ENCODE measurements at regions not wholly inside any gene's neighbourhood (a gene's known extent, or its start where the extent isn't known, plus 50 kb on each side); places are given as distances from the start of the nearest gene placed in this dataset.
"Not testable (repeated sequence)": the region's sequence is repeated elsewhere in the genome, so short reads cannot be mapped to it uniquely, and the experiment has no call there.

GRCh38 chr3:98691897-98692296 lies 71.2 kb upstream of the ST3GAL6 start:
- Mint-ChIP-seq H3K4me3 (no peak overlapping the region), H3K27ac (no peak overlapping the region), H3K4me1 (no peaks in the 10 kb centered on the region), H3K9me3 (peaks cover 0 to 6% (median 0%) of the 10 kb centered on the region in 7 donors), H3K27me3 (peaks cover 4% of the 10 kb centered on the region), H3K36me3 (no peaks in the 10 kb centered on the region)
- Histone ChIP-seq H3K9me3 (ENCODE audit: control insufficient read depth in 2 of 2, low read length in 2 of 2) (no peaks in the 10 kb centered on the region), H3K36me3 (ENCODE audit: control insufficient read depth, insufficient read depth, low read length) (no peaks in the 10 kb centered on the region), H3K27me3 (ENCODE audit: control insufficient read depth, insufficient read depth, low read length) (no peaks in the 10 kb centered on the region), H3K4me1 (ENCODE audit: control insufficient read depth, insufficient read depth, low read length, poor library complexity, severe bottlenecking) (no peaks in the 10 kb centered on the region), H3K4me3 (ENCODE audit: low read depth, low read length) (no peak overlapping the region), H3K27ac (ENCODE audit: insufficient read depth, low read length, poor library complexity, severe bottlenecking) (no peak overlapping the region)
- ATAC-seq (ENCODE audit: low read depth in 2 of 2) (no peak), DNase-seq (no peak)

- Mint-ChIP-seq H3K27ac (no peak overlapping the region), H3K36me3 (no peaks in the 10 kb centered on the region)
- DNase-seq = no peak
Measured at GRCh38 chr3:98692787-98693473, 70.2 kb upstream of the ST3GAL6 start.

GRCh38 chr3:98695796-98696195 lies 67.3 kb upstream of the ST3GAL6 start:
- no peak overlapping the region for H3K4me3 Mint-ChIP-seq

More at GRCh38 chr3:98692787-98693473, 70.2 kb upstream of the ST3GAL6 start:
- H3K27me3 ChIP-seq (ENCODE audit: control insufficient read depth, insufficient read depth, low read length) = no peaks in the 10 kb centered on the region
- H3K27ac ChIP-seq (ENCODE audit: insufficient read depth, low read length, poor library complexity, severe bottlenecking) = no peak overlapping the region
- ATAC-seq (ENCODE audit: low read depth in 2 of 2) = no peak
- no peaks in the 10 kb centered on the region for H3K4me1 ChIP-seq (ENCODE audit: control insufficient read depth, insufficient read depth, low read length, poor library complexity, severe bottlenecking)
- no peaks in the 10 kb centered on the region for H3K9me3 ChIP-seq (ENCODE audit: control insufficient read depth in 2 of 2, low read length in 2 of 2)
- H3K36me3 ChIP-seq (ENCODE audit: control insufficient read depth, insufficient read depth, low read length) = no peaks in the 10 kb centered on the region
- no peak overlapping the region for H3K4me3 Mint-ChIP-seq
- H3K27me3 Mint-ChIP-seq = peaks cover 4% of the 10 kb centered on the region
- H3K9me3 Mint-ChIP-seq = no peaks in the 10 kb centered on the region
- no peaks in the 10 kb centered on the region for H3K4me1 Mint-ChIP-seq
- H3K4me3 ChIP-seq (ENCODE audit: low read depth, low read length) = no peak overlapping the region

GRCh38 chr3:98696296-98696695 lies 66.8 kb upstream of the ST3GAL6 start:
- H3K4me3 Mint-ChIP-seq; H3K27me3 Mint-ChIP-seq; H3K9me3 ChIP-seq (ENCODE audit: control insufficient read depth in 2 of 2, low read length in 2 of 2); DNase-seq; H3K27ac ChIP-seq (ENCODE audit: insufficient read depth, low read length, poor library complexity, severe bottlenecking); ATAC-seq (ENCODE audit: low read depth in 2 of 2); H3K27ac Mint-ChIP-seq; H3K4me3 ChIP-seq (ENCODE audit: low read depth, low read length); H3K27me3 ChIP-seq (ENCODE audit: control insufficient read depth, insufficient read depth, low read length); H3K4me1 ChIP-seq (ENCODE audit: control insufficient read depth, insufficient read depth, low read length, poor library complexity, severe bottlenecking); H3K36me3 Mint-ChIP-seq; H3K4me1 Mint-ChIP-seq; H3K9me3 Mint-ChIP-seq; H3K36me3 ChIP-seq (ENCODE audit: control insufficient read depth, insufficient read depth, low read length): not testable (repeated sequence)

More at GRCh38 chr3:98695796-98696195, 67.3 kb upstream of the ST3GAL6 start:
- H3K27me3 Mint-ChIP-seq = peaks cover 4% of the 10 kb centered on the region
- no peaks in the 10 kb centered on the region for H3K4me1 Mint-ChIP-seq
- no peak overlapping the region for H3K27ac ChIP-seq (ENCODE audit: insufficient read depth, low read length, poor library complexity, severe bottlenecking)
- no peak overlapping the region for H3K4me3 ChIP-seq (ENCODE audit: low read depth, low read length)
- no peaks in the 10 kb centered on the region for H3K36me3 ChIP-seq (ENCODE audit: control insufficient read depth, insufficient read depth, low read length)
- H3K9me3 Mint-ChIP-seq = peaks cover 0 to 1% (median 0%) of the 10 kb centered on the region in 7 donors
- ATAC-seq (ENCODE audit: low read depth in 2 of 2) = no peak
- H3K27me3 ChIP-seq (ENCODE audit: control insufficient read depth, insufficient read depth, low read length) = no peaks in the 10 kb centered on the region
- H3K4me1 ChIP-seq (ENCODE audit: control insufficient read depth, insufficient read depth, low read length, poor library complexity, severe bottlenecking) = no peaks in the 10 kb centered on the region
- H3K36me3 Mint-ChIP-seq = no peaks in the 10 kb centered on the region
- no peak overlapping the region for H3K27ac Mint-ChIP-seq
- no peaks in the 10 kb centered on the region for H3K9me3 ChIP-seq (ENCODE audit: control insufficient read depth in 2 of 2, low read length in 2 of 2)
- DNase-seq = no peak

- ATAC-seq (ENCODE audit: low read depth in 2 of 2) (no peak), DNase-seq (no peak)
- Mint-ChIP-seq H3K9me3 (peaks cover 0 to 1% (median 0%) of the 10 kb centered on the region in 7 donors), H3K27me3 (peaks cover 4% of the 10 kb centered on the region), H3K4me1 (no peaks in the 10 kb centered on the region), H3K36me3 (no peaks in the 10 kb centered on the region), H3K27ac (no peak overlapping the region), H3K4me3 (no peak overlapping the region)
- no peaks in the 10 kb centered on the region for H3K4me1 ChIP-seq (ENCODE audit: control insufficient read depth, insufficient read depth, low read length, poor library complexity, severe bottlenecking)
- no peaks in the 10 kb centered on the region for H3K9me3 ChIP-seq (ENCODE audit: control insufficient read depth in 2 of 2, low read length in 2 of 2)
- H3K27me3 ChIP-seq (ENCODE audit: control insufficient read depth, insufficient read depth, low read length) = no peaks in the 10 kb centered on the region
- no peaks in the 10 kb centered on the region for H3K36me3 ChIP-seq (ENCODE audit: control insufficient read depth, insufficient read depth, low read length)
- H3K27ac ChIP-seq (ENCODE audit: insufficient read depth, low read length, poor library complexity, severe bottlenecking) = no peak overlapping the region
- no peak overlapping the region for H3K4me3 ChIP-seq (ENCODE audit: low read depth, low read length)
Measured at GRCh38 chr3:98697225-98697624, 65.9 kb upstream of the ST3GAL6 start.

- Mint-ChIP-seq H3K4me3 (no peak overlapping the region), H3K4me1 (no peaks in the 10 kb centered on the region), H3K27ac (no peak overlapping the region), H3K27me3 (peaks cover 4% of the 10 kb centered on the region), H3K36me3 (no peaks in the 10 kb centered on the region), H3K9me3 (peaks cover 0 to 1% (median 0%) of the 10 kb centered on the region in 7 donors)
- no peaks in the 10 kb centered on the region for H3K27me3 ChIP-seq (ENCODE audit: control insufficient read depth, insufficient read depth, low read length)
- no peak overlapping the region for H3K27ac ChIP-seq (ENCODE audit: insufficient read depth, low read length, poor library complexity, severe bottlenecking)
- DNase-seq (no peak), ATAC-seq (ENCODE audit: low read depth in 2 of 2) (no peak)
- no peaks in the 10 kb centered on the region for H3K36me3 ChIP-seq (ENCODE audit: control insufficient read depth, insufficient read depth, low read length)
- H3K4me1 ChIP-seq (ENCODE audit: control insufficient read depth, insufficient read depth, low read length, poor library complexity, severe bottlenecking) = no peaks in the 10 kb centered on the region
- H3K9me3 ChIP-seq (ENCODE audit: control insufficient read depth in 2 of 2, low read length in 2 of 2) = no peaks in the 10 kb centered on the region
- H3K4me3 ChIP-seq (ENCODE audit: low read depth, low read length) = no peak overlapping the region
Measured at GRCh38 chr3:98699132-98699531, 64.0 kb upstream of the ST3GAL6 start.

- peaks cover 4% of the 10 kb centered on the region for H3K27me3 Mint-ChIP-seq
- no peaks in the 10 kb centered on the region for H3K4me1 Mint-ChIP-seq
- Histone ChIP-seq H3K4me1 (ENCODE audit: control insufficient read depth, insufficient read depth, low read length, poor library complexity, severe bottlenecking) (no peaks in the 10 kb centered on the region), H3K36me3 (ENCODE audit: control insufficient read depth, insufficient read depth, low read length) (no peaks in the 10 kb centered on the region), H3K4me3 (ENCODE audit: low read depth, low read length) (no peak overlapping the region), H3K9me3 (ENCODE audit: control insufficient read depth in 2 of 2, low read length in 2 of 2) (no peaks in the 10 kb centered on the region), H3K27ac (ENCODE audit: insufficient read depth, low read length, poor library complexity, severe bottlenecking) (no peak overlapping the region), H3K27me3 (ENCODE audit: control insufficient read depth, insufficient read depth, low read length) (no peaks in the 10 kb centered on the region)
- DNase-seq (no peak), ATAC-seq (ENCODE audit: low read depth in 2 of 2) (no peak)
- no peak overlapping the region for H3K27ac Mint-ChIP-seq
- H3K36me3 Mint-ChIP-seq = no peaks in the 10 kb centered on the region
- no peak overlapping the region for H3K4me3 Mint-ChIP-seq
- peaks cover 0 to 4% (median 0%) of the 10 kb centered on the region in 7 donors for H3K9me3 Mint-ChIP-seq
Measured at GRCh38 chr3:98701071-98701675, 62.0 kb upstream of the ST3GAL6 start.

- Histone ChIP-seq H3K4me3 (ENCODE audit: low read depth, low read length) (no peak overlapping the region), H3K4me1 (ENCODE audit: control insufficient read depth, insufficient read depth, low read length, poor library complexity, severe bottlenecking) (no peaks in the 10 kb centered on the region), H3K9me3 (ENCODE audit: control insufficient read depth in 2 of 2, low read length in 2 of 2) (no peaks in the 10 kb centered on the region), H3K27ac (ENCODE audit: insufficient read depth, low read length, poor library complexity, severe bottlenecking) (no peak overlapping the region), H3K36me3 (ENCODE audit: control insufficient read depth, insufficient read depth, low read length) (no peaks in the 10 kb centered on the region), H3K27me3 (ENCODE audit: control insufficient read depth, insufficient read depth, low read length) (no peaks in the 10 kb centered on the region)
- H3K9me3 Mint-ChIP-seq = peaks cover 0 to 4% (median 0%) of the 10 kb centered on the region in 7 donors
- ATAC-seq (ENCODE audit: low read depth in 2 of 2) (no peak), DNase-seq (no peak)
- peaks cover 4% of the 10 kb centered on the region for H3K27me3 Mint-ChIP-seq
- no peak overlapping the region for H3K4me3 Mint-ChIP-seq
- no peaks in the 10 kb centered on the region for H3K36me3 Mint-ChIP-seq
- no peak overlapping the region for H3K27ac Mint-ChIP-seq
- no peaks in the 10 kb centered on the region for H3K4me1 Mint-ChIP-seq
Measured at GRCh38 chr3:98702166-98702565, 61.0 kb upstream of the ST3GAL6 start.
